D721Med (cell line): ENCODE measurements at regions not wholly inside any gene's neighbourhood (a gene's known extent, or its start where the extent isn't known, plus 50 kb on each side); places are given as distances from the start of the nearest gene placed in this dataset.

Experiments used
- DNase-seq: peaks from one replicate; pipeline ENCODE4 v3.0.0; 2011; ENCODE audit warnings: low spot score; ENCODE audit not compliant: insufficient read length
- FAIRE-seq: peaks from 2 replicates; lab custom pipeline; 2011; peaks lifted over from hg19 to GRCh38; lab: Jason Lieb, UNC
- CTCF ChIP-seq: IDR thresholded peaks from 2 replicates; pipeline ENCODE4 v1.5.1; 2012; ENCODE audit warnings: mild to moderate bottlenecking, control low read depth; ENCODE audit not compliant: insufficient read depth; ENCODE audit errors: missing control alignments

GRCh38 chr4:34362654-34363053 is 1881.7 kb downstream of the ARAP2 start:
- FAIRE-seq (no peak), DNase-seq (no peak)
- no peak for TF ChIP-seq CTCF

GRCh38 chr4:34363842-34364241 is 1880.5 kb downstream of the ARAP2 start:
- DNase-seq (no peak), FAIRE-seq (no peak)
- no peak for TF ChIP-seq CTCF

GRCh38 chr4:34365946-34366345 is 1878.4 kb downstream of the ARAP2 start:
- FAIRE-seq (peak; percentile 92), DNase-seq (no peak)
- TF ChIP-seq CTCF, result no peak

- no peak for TF ChIP-seq CTCF
- FAIRE-seq (no peak), DNase-seq (no peak)
Measured at GRCh38 chr4:34371676-34372075, 1872.6 kb downstream of the ARAP2 start.

- no peak for DNase-seq
- no peak for TF ChIP-seq CTCF
- no peak for FAIRE-seq
Measured at GRCh38 chr4:34372815-34373214, 1871.5 kb downstream of the ARAP2 start.

- FAIRE-seq (no peak), DNase-seq (no peak)
- no peak for TF ChIP-seq CTCF
Measured at GRCh38 chr4:34373456-34373855, 1870.9 kb downstream of the ARAP2 start.

- TF ChIP-seq CTCF, result no peak
- FAIRE-seq (no peak), DNase-seq (no peak)
Measured at GRCh38 chr4:34412233-34412632, 1832.1 kb downstream of the ARAP2 start.
